NCI-H524 treated with DMSO at 0.1 percent for 48 hours (cell line): ENCODE measurements at regions not wholly inside any gene's neighbourhood (a gene's known extent, or its start where the extent isn't known, plus 50 kb on each side); places are given as distances from the start of the nearest gene placed in this dataset.
"Not testable (repeated sequence)": the region's sequence is repeated elsewhere in the genome, so short reads cannot be mapped to it uniquely, and the experiment has no call there.

ENCODE experiments used
- DNase-seq: peaks from one replicate; lab custom pipeline; 2025; lab: John Stamatoyannopoulos, UW

- no peak for DNase-seq
Observed at GRCh38 chr4:66555301-66555700, 885.0 kb upstream of the EPHA5 start.

DNA sequence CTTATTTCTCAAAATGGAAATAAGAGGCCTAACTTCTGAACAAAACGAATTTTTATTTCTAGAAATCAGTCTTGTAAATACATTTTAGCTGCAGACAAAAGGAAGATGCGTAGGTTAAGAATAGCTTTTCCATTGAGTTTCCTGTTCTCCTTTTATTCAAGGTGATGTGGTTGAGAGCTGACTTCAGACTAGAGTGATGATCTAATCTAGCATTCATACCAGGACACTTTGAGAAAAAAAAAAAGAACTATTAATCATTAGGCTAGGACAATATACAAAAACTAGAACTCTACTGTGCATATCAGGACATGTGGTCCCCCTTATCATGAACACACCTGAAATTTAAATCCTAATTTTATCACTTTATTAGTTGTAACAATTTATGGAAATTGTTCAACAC lies 884.5 kb upstream of the EPHA5 start:
- DNase-seq = no peak

DNA sequence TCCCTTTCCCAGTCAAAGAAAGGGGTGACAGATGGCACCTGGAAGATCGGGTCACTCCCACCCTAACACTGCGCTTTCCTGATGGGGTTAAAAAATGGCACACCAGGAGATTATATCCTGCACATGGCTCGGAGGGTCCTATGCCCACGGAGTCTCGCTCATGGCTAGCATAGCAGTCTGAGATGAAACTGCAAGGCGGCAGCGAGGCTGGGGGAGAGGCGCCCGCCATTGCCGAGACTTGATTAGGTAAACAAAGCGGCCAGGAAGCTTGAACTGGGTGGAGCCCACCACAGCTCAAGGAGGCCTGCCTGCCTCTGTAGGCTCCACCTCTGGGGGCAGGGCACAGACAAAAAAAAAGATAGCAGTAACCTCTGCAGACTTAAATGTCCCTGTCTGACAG lies 875.0 kb upstream of the EPHA5 start:
- not testable (repeated sequence) for DNase-seq

- DNase-seq = no peak
Observed at GRCh38 chr4:66544281-66544680, 874.0 kb upstream of the EPHA5 start.

DNA sequence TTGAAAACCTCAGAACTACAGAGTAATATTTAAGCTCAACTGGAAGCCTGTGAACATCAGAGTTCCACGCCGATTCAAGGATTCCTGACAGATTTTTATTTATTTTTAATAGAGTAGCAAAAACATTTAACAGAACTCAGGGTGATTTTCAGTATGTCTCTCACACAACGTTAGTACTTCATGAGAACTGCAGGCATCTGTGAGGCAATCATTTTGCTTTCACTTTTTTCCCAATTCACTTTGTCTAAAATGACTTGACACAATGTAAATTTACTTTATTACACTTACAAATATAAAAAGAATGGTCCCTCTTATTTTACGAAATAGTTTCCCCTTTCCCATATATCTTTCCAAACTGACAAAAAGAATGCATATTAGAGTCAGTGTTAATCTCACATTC lies 869.5 kb upstream of the EPHA5 start:
- DNase-seq = no peak

- DNase-seq = no peak
Observed at GRCh38 chr4:66524781-66525180, 854.5 kb upstream of the EPHA5 start.

DNA sequence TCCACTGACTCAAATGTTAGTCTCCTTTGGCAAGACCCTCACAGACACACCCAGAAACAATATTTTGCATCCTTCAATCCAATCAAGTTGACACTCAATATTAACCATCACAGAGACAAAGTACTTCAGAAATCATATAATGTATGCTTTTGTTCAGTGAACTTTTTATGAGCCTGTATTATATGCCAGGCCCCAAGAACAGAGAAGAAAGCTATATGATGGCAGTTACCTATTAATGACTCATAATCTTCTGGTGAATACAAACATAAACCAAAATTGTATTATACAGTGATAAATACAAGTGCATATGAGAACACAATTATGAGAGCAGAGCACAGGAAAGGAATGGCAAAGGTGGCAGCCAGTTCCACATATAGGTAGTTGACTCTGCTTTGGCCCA lies 852.0 kb upstream of the EPHA5 start:
- DNase-seq = no peak

- DNase-seq = no peak
Observed at GRCh38 chr4:66516940-66517339, 846.7 kb upstream of the EPHA5 start.

DNA sequence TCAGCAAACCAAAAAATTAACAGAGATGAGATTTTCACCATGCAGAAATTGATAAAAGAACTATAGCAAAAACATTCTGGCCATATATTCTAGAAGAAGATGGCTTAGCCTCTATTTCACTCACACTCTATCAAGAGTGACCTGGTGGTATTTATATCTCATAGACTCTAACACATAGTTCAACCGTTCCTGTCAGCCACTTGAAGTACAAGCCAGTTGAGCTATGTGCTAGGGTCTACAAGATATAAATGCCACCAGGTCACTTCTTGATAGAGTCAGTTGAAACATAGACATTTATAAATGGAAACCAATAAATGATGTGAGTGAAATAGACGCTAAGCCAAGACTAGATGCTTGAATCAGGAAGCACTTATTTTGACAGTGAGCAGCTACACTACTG lies 836.7 kb upstream of the EPHA5 start:
- DNase-seq = no peak

DNA sequence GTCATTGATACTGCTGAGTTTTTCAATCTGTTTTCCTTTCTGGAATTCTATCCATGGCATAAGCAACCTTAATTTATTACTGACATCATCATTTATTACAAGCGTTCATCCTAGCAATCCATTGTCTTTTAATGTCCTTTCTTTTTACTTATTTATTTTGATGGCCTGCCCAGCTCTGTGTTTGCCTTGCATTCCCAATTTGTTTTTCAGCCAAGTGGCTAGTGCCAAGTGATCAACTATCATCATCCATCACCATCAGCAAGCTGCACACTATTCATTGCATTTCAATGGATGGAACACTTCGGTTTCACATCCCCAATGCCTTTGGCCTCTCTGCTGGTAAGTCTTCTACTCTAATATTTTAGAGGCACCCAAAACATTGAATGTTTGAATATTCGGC lies 831.7 kb upstream of the EPHA5 start:
- DNase-seq = no peak

DNA sequence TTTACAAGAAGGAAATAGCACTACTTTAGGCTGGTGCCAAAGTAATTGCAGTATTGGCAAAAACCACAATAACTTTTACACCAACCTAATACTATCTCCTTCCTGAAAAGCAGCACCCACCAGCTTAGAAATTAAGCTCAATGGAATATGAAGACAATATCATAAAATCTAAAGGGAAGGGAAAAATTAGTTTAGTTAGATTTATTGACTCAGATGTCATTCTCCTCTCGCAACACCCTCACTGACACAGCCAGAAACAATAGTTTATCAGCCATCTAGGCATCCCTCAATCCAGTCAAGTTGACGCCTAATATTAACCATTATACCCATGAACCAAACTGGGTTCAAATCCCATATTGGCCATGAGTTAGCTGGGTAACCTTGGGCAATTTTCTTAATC lies 820.4 kb upstream of the EPHA5 start:
- DNase-seq = no peak

DNA sequence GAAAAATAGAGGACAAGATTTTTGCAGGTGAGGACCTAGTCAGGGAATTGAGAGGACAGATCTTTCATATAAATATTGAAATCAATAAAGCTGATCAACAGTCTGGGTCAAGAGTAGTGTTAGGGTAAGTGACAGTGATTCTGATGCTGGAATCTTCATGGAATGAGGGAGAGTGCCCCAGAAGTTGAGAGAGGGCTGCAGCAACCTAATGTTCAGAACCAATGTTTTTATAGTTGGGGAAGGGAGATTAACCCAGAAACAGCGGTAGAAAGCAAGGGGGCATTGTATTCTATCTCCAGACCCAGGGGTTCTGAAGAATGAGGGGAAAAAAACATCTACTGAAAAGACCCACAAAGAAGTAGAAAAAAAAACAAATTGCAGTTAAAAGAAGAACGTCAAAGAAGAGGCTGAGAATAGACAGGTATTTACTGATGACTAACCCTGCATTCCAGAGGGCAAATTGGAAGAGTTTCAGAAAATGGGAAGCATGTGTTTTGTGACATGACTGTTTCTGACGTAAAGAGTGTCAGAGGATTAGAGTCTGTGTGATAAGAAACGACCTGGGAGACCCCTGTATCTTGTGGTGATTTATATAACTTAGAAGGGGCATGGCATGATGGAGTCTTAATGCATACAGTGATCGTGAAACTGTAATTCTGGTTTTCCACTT lies 819.6 kb upstream of the EPHA5 start:
- no peak for DNase-seq

GRCh38 chr4:66489370-66489769 lies 819.1 kb upstream of the EPHA5 start:
- no peak for DNase-seq

DNA sequence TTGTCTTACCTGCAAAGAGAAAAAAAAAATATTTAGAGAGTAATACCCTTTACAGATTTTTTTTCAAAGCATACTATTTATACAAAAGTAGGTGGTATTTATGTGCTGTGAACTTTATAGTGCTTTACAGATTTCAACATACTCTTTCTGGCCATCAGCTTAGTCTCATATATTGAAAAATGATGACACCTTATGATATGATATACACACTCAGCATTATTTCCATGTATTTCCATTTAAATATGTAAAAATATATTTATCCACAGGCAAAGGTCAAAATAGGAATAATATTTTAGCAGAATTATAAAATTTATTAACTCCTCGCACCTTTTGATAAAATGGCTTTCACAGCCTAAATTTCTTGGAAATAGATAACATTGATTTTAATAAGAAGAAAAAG lies 815.8 kb upstream of the EPHA5 start:
- no peak for DNase-seq

DNA sequence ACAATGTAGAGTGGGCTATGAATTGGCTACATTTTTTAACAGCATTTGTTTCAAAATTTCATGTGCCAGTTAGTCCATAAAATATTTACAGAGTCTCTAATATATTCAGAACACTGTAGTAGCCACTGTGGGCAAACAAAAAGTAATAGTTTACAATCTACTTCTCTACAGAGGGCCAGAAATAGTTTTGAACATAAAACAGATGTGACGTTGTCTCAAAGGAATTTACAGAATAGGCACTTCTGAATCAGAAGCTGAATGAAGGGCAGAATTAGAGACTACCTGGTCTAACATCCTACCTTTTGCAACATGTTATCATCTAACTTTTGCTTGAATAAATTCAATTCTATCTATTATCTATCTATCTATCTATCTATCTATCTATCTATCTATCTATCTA lies 811.9 kb upstream of the EPHA5 start:
- DNase-seq = no peak

DNA sequence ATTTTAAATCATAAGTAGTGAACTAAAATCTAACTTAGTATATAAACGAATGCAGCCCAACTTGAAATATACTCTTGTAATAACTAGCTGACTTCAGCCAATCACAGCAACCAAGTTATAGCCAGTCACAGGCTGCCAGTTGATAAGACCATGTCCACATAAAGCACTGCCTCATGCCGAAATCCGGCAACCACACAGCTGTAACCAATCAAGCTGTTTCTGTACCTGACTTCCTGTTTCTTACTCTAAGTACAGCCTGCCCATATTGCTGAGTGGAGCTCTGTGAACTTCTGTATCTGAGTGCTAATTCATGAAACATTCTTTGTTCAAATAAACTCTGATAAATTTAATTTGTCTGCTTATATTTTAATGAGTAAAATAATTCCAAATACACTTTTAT lies 805.3 kb upstream of the EPHA5 start:
- no peak for DNase-seq

- no peak for DNase-seq
Observed at GRCh38 chr4:66465111-66465510, 794.8 kb upstream of the EPHA5 start.

- not testable (repeated sequence) for DNase-seq
Observed at GRCh38 chr4:66462890-66463289, 792.6 kb upstream of the EPHA5 start.

DNA sequence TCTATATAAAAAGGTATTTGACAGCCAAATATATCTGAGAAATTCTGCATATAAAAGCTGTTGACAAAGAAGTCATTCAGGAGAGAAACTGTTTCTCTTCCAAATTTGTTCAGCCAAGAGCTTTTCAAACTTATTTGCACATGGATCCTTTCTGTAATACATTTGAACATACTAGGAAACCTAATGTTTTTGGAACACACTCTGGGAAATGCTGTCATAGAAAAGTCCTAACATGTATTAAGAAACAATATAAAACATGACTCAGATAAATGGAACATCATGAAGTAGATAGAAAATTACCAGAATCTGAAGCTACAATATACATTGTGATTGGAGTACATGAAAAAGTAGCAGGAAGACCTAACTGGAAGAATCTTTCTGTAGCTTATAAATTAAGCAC lies 781.5 kb upstream of the EPHA5 start:
- DNase-seq = no peak

DNA sequence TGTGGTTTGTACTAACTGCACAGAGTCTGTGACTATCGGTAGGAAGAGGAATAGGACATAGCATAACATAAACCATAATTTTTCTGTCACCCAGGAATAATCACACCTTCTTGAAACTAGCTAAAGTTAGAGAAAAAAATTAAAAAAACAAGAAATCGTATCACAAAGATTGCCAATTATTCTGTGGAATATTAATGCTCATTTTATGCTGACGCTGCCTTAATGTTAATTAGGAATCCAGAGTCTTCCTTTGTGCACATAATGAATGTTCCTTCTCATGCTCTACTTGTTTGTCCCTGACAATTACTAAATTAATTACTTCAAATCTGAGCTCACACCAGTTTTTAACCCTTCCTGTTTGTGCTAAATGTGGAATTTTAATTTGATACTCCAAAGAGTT lies 772.7 kb upstream of the EPHA5 start:
- no peak for DNase-seq

GRCh38 chr4:66439508-66439907 lies 769.2 kb upstream of the EPHA5 start:
- no peak for DNase-seq

DNA sequence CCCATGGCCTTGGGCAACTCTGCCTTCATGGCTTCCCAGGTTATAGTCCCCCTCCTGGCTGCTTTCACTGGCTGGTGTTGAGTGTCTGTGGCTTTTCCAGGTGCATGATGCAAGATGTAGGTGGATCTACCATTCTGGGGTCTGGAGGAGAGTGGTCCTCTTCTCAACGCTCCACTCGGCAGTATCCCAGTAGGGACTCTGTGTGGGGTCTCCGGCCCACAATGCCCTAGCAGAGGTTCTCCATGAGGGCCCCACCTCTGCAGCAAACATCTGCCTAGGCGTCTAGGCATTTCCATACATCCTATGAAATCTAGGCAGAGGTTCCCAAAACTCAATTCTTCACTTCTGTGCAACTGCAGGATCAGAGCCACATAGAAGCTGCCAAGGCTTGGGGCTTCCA lies 763.4 kb upstream of the EPHA5 start:
- DNase-seq = no peak

- no peak for DNase-seq
Observed at GRCh38 chr4:66430856-66431255, 760.6 kb upstream of the EPHA5 start.

- DNase-seq = no peak
Observed at GRCh38 chr4:66429276-66429675, 759.0 kb upstream of the EPHA5 start.

- no peak for DNase-seq
Observed at GRCh38 chr4:66416425-66416824, 746.1 kb upstream of the EPHA5 start.
